HEK293 (cell line): ENCODE measurements at regions not wholly inside any gene's neighbourhood (a gene's known extent, or its start where the extent isn't known, plus 50 kb on each side); places are given as distances from the start of the nearest gene placed in this dataset.

Source experiments
- CTCF ChIA-PET: fragments of 350-600 bp; formaldehyde crosslinking; extraction: SDS; loops from one replicate; lab custom pipeline; 2021; ENCODE audit warnings: antibody characterized with exemption; lab: Yijun Ruan, JAX
- POLR2A ChIA-PET: fragments of 300-600 bp; formaldehyde crosslinking; extraction: SDS; loops from one replicate; lab custom pipeline; 2020; ENCODE audit warnings: antibody characterized with exemption, inconsistent platforms; lab: Yijun Ruan, JAX
- H3K27ac ChIP-seq: fragments of 200-500 bp; sonication (Bioruptor generic); 2 replicates; pipeline ENCODE4 v1.5.1; 2014; ENCODE audit warnings: low read depth, low read length, control low read depth, inconsistent platforms; ENCODE audit errors: extremely low read depth
- H3K36me3 ChIP-seq, 2 experiments: fragments of 200-500 bp in 1 of 2; sonication (Bioruptor generic) in 1 of 2; 1 replicate in 1 of 2; 2 replicates in 1 of 2; pipeline ENCODE4 v1.5.1; 2014 to 2017; ENCODE audit warnings: inconsistent platforms in 2 of 2, low read length in 2 of 2; ENCODE audit not compliant: control insufficient read depth in 2 of 2, insufficient read depth in 1 of 2
- H3K4me1 ChIP-seq: fragments of 200-500 bp; sonication (Bioruptor generic); 2 replicates; pipeline ENCODE4 v1.5.1; 2014; ENCODE audit warnings: mild to moderate bottlenecking, low read length, inconsistent platforms; ENCODE audit not compliant: control insufficient read depth, insufficient read depth
- H3K4me3 ChIP-seq: 2 replicates; pipeline ENCODE4 v1.5.1; 2011; ENCODE audit warnings: low read depth, mild to moderate bottlenecking, control low read depth, low read length, moderate library complexity
- H3K9me3 ChIP-seq: fragments of 200-500 bp; sonication (Bioruptor generic); 2 replicates; pipeline ENCODE4 v1.5.1; 2014; ENCODE audit warnings: low read depth, low read length, inconsistent platforms; ENCODE audit not compliant: control insufficient read depth, insufficient read depth
- EGR2 ChIP-seq: fragments of 450-650 bp; formaldehyde crosslinking; IDR thresholded peaks from 2 replicates; pipeline ENCODE4 v1.5.1; 2016; ENCODE audit warnings: low read depth, missing biosample characterization, missing genetic modification characterization
- GLIS2 ChIP-seq: fragments of 450-650 bp; formaldehyde crosslinking; IDR thresholded peaks from 2 replicates; pipeline ENCODE4 v1.5.1; 2016; ENCODE audit warnings: missing biosample characterization, missing genetic modification characterization
- IKZF3 ChIP-seq: fragments of 450-650 bp; IDR thresholded peaks from 2 replicates; pipeline ENCODE4 v1.5.0; 2018; ENCODE audit warnings: missing biosample characterization, mild to moderate bottlenecking, missing genetic modification characterization, moderate library complexity
- KLF1 ChIP-seq: fragments of 450-650 bp; formaldehyde crosslinking; IDR thresholded peaks from 2 replicates; pipeline ENCODE4 v1.5.1; 2016; ENCODE audit warnings: missing biosample characterization, missing genetic modification characterization
- KLF16 ChIP-seq: fragments of 450-650 bp; formaldehyde crosslinking; IDR thresholded peaks from 2 replicates; pipeline ENCODE4 v1.5.1; 2017; ENCODE audit warnings: missing biosample characterization, missing genetic modification characterization
- KLF17 ChIP-seq: fragments of 450-650 bp; formaldehyde crosslinking; IDR thresholded peaks from 2 replicates; pipeline ENCODE4 v1.5.1; 2016; ENCODE audit warnings: missing biosample characterization, missing genetic modification characterization
- OVOL3 ChIP-seq: fragments of 450-650 bp; formaldehyde crosslinking; IDR thresholded peaks from 2 replicates; pipeline ENCODE4 v1.5.1; 2016; ENCODE audit warnings: missing biosample characterization, missing genetic modification characterization
- SP2 ChIP-seq: fragments of 450-650 bp; formaldehyde crosslinking; IDR thresholded peaks from 2 replicates; pipeline ENCODE4 v1.5.1; 2016; ENCODE audit warnings: missing biosample characterization, missing genetic modification characterization
- YY2 ChIP-seq: fragments of 450-650 bp; formaldehyde crosslinking; IDR thresholded peaks from 2 replicates; pipeline ENCODE4 v1.5.1; 2016; ENCODE audit warnings: missing biosample characterization, missing genetic modification characterization
- ZFHX2 ChIP-seq: fragments of 450-650 bp; formaldehyde crosslinking; conservative IDR thresholded peaks from 2 replicates; pipeline ENCODE4 v1.5.1; 2016; ENCODE audit warnings: missing biosample characterization, missing genetic modification characterization
- ZIC2 ChIP-seq: fragments of 450-650 bp; formaldehyde crosslinking; IDR thresholded peaks from 2 replicates; pipeline ENCODE4 v1.5.1; 2016; ENCODE audit warnings: missing biosample characterization, missing genetic modification characterization
- ZNF169 ChIP-seq: fragments of 450-650 bp; formaldehyde crosslinking; IDR thresholded peaks from 2 replicates; pipeline ENCODE4 v1.5.1; 2016; ENCODE audit warnings: missing biosample characterization, missing genetic modification characterization
- ZNF214 ChIP-seq: fragments of 450-650 bp; formaldehyde crosslinking; IDR thresholded peaks from 2 replicates; pipeline ENCODE4 v1.5.1; 2017; ENCODE audit warnings: missing biosample characterization, mild to moderate bottlenecking, missing genetic modification characterization, borderline replicate concordance
- ZNF223 ChIP-seq: fragments of 450-650 bp; formaldehyde crosslinking; IDR thresholded peaks from 2 replicates; pipeline ENCODE4 v1.5.1; 2016; ENCODE audit warnings: missing biosample characterization, missing genetic modification characterization
- ZNF24 ChIP-seq: fragments of 450-650 bp; formaldehyde crosslinking; IDR thresholded peaks from 2 replicates; pipeline ENCODE4 v1.5.1; 2016; ENCODE audit warnings: missing biosample characterization, missing genetic modification characterization
- ZNF266 ChIP-seq: fragments of 450-650 bp; formaldehyde crosslinking; IDR thresholded peaks from 2 replicates; pipeline ENCODE4 v1.5.1; 2016; ENCODE audit warnings: missing biosample characterization, missing genetic modification characterization, low read depth
- ZNF335 ChIP-seq: fragments of 450-650 bp; formaldehyde crosslinking; conservative IDR thresholded peaks from 2 replicates; pipeline ENCODE4 v1.5.1; 2016; ENCODE audit warnings: missing biosample characterization, missing genetic modification characterization
- ZNF391 ChIP-seq: fragments of 450-650 bp; formaldehyde crosslinking; IDR thresholded peaks from 2 replicates; pipeline ENCODE4 v1.5.1; 2016; ENCODE audit warnings: low read depth, missing biosample characterization, missing genetic modification characterization, borderline replicate concordance
- ZNF398 ChIP-seq: fragments of 450-650 bp; formaldehyde crosslinking; IDR thresholded peaks from 2 replicates; pipeline ENCODE4 v1.5.1; 2017; ENCODE audit warnings: missing biosample characterization, missing genetic modification characterization
- ZNF416 ChIP-seq: fragments of 450-650 bp; formaldehyde crosslinking; IDR thresholded peaks from 2 replicates; pipeline ENCODE4 v1.5.1; 2016; ENCODE audit warnings: missing biosample characterization, missing genetic modification characterization
- ZNF426 ChIP-seq: fragments of 450-650 bp; formaldehyde crosslinking; IDR thresholded peaks from 2 replicates; pipeline ENCODE4 v1.5.1; 2017; ENCODE audit warnings: missing biosample characterization, missing genetic modification characterization, mild to moderate bottlenecking, inconsistent platforms, moderate library complexity
- ZNF521 ChIP-seq: fragments of 450-650 bp; formaldehyde crosslinking; IDR thresholded peaks from 2 replicates; pipeline ENCODE4 v1.5.1; 2017; ENCODE audit warnings: missing biosample characterization, mild to moderate bottlenecking, missing genetic modification characterization
- ZNF529 ChIP-seq: fragments of 450-650 bp; formaldehyde crosslinking; IDR thresholded peaks from 2 replicates; pipeline ENCODE4 v1.5.1; 2017; ENCODE audit warnings: missing genetic modification characterization, missing biosample characterization; ENCODE audit not compliant: insufficient replicate concordance
- ZNF624 ChIP-seq: fragments of 450-650 bp; formaldehyde crosslinking; IDR thresholded peaks from 2 replicates; pipeline ENCODE4 v1.5.1; 2017; ENCODE audit warnings: missing biosample characterization, missing genetic modification characterization
- ZNF639 ChIP-seq: fragments of 450-650 bp; formaldehyde crosslinking; IDR thresholded peaks from 2 replicates; pipeline ENCODE4 v1.5.1; 2016; ENCODE audit warnings: missing biosample characterization, missing genetic modification characterization
- ZNF658 ChIP-seq: fragments of 450-650 bp; formaldehyde crosslinking; IDR thresholded peaks from 2 replicates; pipeline ENCODE4; 2016; ENCODE audit warnings: missing biosample characterization, missing genetic modification characterization
- ZNF76 ChIP-seq: fragments of 450-650 bp; formaldehyde crosslinking; IDR thresholded peaks from 2 replicates; pipeline ENCODE4; 2016; ENCODE audit warnings: low read depth, missing biosample characterization, missing genetic modification characterization, borderline replicate concordance

- H3K27ac ChIP-seq: no peak overlapping the region
- H3K9me3 ChIP-seq: no peaks in the 10 kb centered on the region
- no peak for TF ChIP-seq ZNF24 (tag by site-specific recombination)
- ChIA-PET CTCF (interaction anchor here (0.6 to 4.4 kb wide), 12 partner anchors 10 to 1677 kb away, joined by 3 to 40 read pairs (median 4); no protein-coding TSS in a partner anchor), POLR2A (no interaction called here)
- no peaks in the 10 kb centered on the region for H3K36me3 ChIP-seq
- no peak overlapping the region for H3K4me3 ChIP-seq
- H3K4me1 ChIP-seq: no peaks in the 10 kb centered on the region
Measured at GRCh38 chr2:106572541-106573450, 85.6 kb downstream of the CD8B2 start.

- ChIA-PET CTCF (interaction anchor here (0.7 to 4.4 kb wide), 4 partner anchors 9 to 1169 kb away, joined by 3 to 40 read pairs (median 16); no protein-coding TSS in a partner anchor), POLR2A (no interaction called here)
- Histone ChIP-seq H3K9me3 (no peaks in the 10 kb centered on the region), H3K4me1 (no peaks in the 10 kb centered on the region), H3K36me3 (no peaks in the 10 kb centered on the region), H3K4me3 (no peak overlapping the region), H3K27ac (no peak overlapping the region)
- TF ChIP-seq ZNF416 (tag by site-specific recombination): no peak
- TF ChIP-seq ZNF624 (tag by site-specific recombination): no peak
- no peak for TF ChIP-seq ZNF521 (tag by site-specific recombination)
- TF ChIP-seq ZIC2 (tag by site-specific recombination): no peak
- TF ChIP-seq ZNF426: no peak
- TF ChIP-seq ZNF658 (tag by site-specific recombination): no peak
- no peak for TF ChIP-seq ZNF214
- no peak for TF ChIP-seq ZNF169 (tag by site-specific recombination)
- TF ChIP-seq ZNF398: no peak
- no peak for TF ChIP-seq IKZF3 (tag by site-specific recombination)
- no peak for TF ChIP-seq SP2 (tag by site-specific recombination)
- no peak for TF ChIP-seq ZNF639 (tag by site-specific recombination)
- no peak for TF ChIP-seq OVOL3 (tag by site-specific recombination)
- no peak for TF ChIP-seq KLF16 (tag by site-specific recombination)
- TF ChIP-seq ZNF223 (tag by site-specific recombination): no peak
- no peak for TF ChIP-seq ZNF529 (tag by site-specific recombination)
- no peak for TF ChIP-seq ZNF391
- no peak for TF ChIP-seq KLF1
- no peak for TF ChIP-seq ZNF76
Measured at GRCh38 chr2:106573773-106574172, 86.6 kb downstream of the CD8B2 start.

GRCh38 chr2:106575955-106576354 is 88.8 kb downstream of the CD8B2 start:
- ChIA-PET CTCF (interaction anchor here (0.6 kb wide), 1 partner anchor 730 kb away, joined by 3 read pairs; no protein-coding TSS in a partner anchor), POLR2A (no interaction called here)
- Histone ChIP-seq H3K27ac (no peak overlapping the region), H3K36me3 (no peaks in the 10 kb centered on the region), H3K9me3 (no peaks in the 10 kb centered on the region), H3K4me1 (no peaks in the 10 kb centered on the region), H3K4me3 (no peak overlapping the region)
- peak; percentile 92 for TF ChIP-seq EGR2 (tag by site-specific recombination)
- TF ChIP-seq ZNF624 (tag by site-specific recombination): no peak
- TF ChIP-seq KLF17: no peak
- TF ChIP-seq ZFHX2: peak; percentile 92
- TF ChIP-seq ZNF335 (tag by site-specific recombination): peak; percentile 16; the same call in 1 of the 2 replicates
- TF ChIP-seq YY2 (tag by site-specific recombination): no peak
- TF ChIP-seq GLIS2 (tag by site-specific recombination): 0 out of 2 replicates have a peak, but pooled peaks have one; percentile 15
- TF ChIP-seq ZIC2 (tag by site-specific recombination): peak; percentile 58
- TF ChIP-seq ZNF266 (tag by site-specific recombination): no peak
